ENCODE measurements at regions not wholly inside any gene's neighbourhood (a gene's known extent, or its start where the extent isn't known, plus 50 kb on each side); places are given as distances from the start of the nearest gene placed in this dataset.

DNA sequence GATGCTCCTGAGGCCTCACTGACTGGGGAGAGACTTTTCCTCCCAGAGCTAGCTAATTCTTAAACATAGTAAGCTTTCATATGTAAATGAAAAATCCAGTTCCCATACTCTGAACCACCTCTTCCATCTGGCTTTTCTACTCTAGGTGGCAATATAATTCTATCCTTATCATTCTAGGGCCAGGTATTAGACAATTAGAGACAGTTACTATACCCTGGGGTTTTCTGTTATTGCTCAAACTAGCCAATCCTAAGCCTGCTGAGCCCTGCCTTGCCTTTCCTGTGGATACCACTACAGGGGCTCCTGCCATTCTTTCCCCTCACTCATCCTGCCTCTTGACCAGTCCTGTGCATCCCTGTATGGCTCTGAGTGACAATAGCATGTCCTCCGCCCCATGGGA lies 552.0 kb downstream of the STIM2 start:
- TF ChIP-seq POLR2A (IDR thresholded peaks at IDR 0.05; ENCODE audit: low read depth, low read length) (no peak), POLR2AphosphoS5 (IDR thresholded peaks at IDR 0.05; ENCODE audit: low read depth, low read length) (no peak)
